GM19193 (cell line): ENCODE measurements at regions not wholly inside any gene's neighbourhood (a gene's known extent, or its start where the extent isn't known, plus 50 kb on each side); places are given as distances from the start of the nearest gene placed in this dataset.

Experiments
- POLR2A ChIP-seq: IDR thresholded peaks from 4 replicates; pipeline ENCODE4 v1.6.1; 2011; ENCODE audit not compliant: insufficient read depth, insufficient read length; ENCODE audit errors: extremely low read depth

DNA sequence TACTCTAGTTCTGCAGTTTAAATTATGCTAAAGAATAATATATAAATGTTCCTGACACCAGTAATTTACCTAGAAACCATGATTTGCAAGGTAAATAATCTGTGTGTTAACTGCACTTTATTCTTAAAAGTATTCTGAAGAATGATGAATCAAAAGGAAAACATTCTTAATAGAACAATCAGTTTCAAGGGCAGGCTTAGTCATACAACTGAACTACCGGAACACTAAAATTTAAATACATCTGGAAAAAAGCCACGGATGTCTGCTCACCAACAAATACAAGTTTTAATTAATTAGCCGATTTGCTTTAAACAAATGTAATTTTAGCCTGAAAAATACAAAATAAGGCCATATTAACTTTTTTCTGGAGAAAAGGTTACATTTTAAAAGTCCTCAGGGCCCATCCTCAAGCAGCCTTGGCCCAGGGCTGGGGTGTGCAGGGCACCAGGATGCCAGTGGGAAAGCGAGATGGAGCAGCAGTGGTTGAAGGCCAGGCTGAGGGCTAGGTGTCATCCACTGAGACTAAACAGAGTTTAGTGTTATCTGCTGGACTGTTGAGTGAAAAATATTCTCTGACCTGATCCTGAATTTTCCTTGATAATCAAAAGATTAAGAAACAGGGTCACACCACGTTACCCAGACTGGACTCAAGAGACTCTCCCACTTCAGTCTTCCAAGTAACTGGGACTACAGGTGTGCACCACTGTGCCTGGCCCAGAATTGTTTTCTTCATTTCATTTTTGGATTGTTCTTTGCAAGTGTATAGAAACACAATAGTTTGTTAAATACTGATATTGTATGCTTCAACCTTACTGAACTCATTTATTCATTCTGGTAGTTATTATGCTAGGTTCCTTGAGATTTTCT, 88.2 kb upstream of the DST start:
- no peak for TF ChIP-seq POLR2A

- no peak for TF ChIP-seq POLR2A
Observed at GRCh38 chr6:56729719-56730118, 87.0 kb upstream of the DST start.

DNA sequence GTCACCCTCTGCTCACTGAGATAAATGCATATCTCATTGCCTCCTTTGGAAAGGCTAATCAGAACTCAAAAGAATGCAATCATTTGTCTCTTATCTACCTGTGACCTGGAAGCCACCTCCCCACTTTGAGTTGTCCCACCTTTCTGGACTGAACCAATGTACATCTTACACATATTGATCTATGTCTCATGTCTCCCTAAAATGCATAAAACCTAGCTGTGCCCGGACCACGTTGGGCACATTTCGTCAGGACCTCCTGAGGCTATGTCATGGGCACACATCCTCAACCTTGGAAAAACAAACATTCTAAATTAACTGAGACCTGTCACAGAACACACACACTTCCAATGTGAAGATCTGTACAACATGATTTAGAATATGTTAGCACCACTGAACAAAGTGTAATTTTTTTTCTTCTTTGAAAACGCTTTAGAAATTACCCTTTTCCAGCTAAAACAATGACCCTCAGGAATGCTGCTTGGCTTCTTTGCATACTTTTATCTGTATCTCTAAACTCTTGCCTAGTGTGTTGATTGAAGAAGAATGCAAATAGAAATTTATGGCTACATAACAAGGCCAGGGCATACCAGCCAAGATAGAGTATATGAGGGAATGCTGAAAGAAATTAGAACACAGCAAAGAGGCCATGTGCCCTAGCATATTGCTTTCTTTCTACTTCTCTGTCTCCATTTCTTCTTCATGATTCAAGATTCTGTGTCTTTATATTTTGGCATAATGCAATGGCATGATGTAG, 84.6 kb upstream of the DST start:
- no peak for TF ChIP-seq POLR2A

DNA sequence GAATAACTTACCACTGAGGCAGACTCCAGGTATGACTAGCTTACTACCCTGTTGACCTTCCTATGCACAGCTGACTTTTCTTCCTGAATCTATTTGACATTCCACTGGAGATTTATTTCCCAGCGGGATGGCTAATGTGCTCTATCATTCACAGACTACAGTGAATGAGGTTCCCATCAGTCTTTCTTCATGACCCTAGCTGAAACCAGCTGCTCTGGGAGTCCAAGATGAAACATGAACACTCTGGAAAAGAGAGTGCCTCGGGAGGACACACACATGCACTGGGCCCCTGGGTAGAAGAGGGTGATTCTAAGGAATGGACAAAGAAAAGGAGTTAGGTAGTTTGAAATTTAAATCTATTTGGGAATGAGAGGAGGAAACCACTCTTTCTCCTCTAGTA, 82.6 kb upstream of the DST start:
- no peak for TF ChIP-seq POLR2A

DNA sequence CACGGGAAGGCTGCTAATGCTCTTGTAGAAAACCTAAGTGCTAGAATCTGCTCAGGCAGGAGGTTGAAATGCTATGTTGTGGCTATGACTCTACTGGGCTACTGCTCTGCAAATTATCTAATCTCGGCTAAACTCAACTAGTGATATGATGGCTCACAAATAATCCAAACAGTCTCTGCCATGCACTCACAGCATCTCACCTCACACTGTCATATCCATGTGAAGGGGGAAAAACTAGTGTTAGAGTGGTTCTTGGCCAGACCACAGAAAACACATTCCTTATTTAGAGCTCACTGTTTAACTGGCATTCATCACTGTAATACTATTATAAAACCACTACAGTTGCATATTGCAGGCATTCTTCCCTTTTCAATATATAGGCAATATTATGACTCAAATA, 81.8 kb upstream of the DST start:
- TF ChIP-seq POLR2A = no peak

- no peak for TF ChIP-seq POLR2A
Observed at GRCh38 chr6:56720882-56721281, 78.2 kb upstream of the DST start.

- TF ChIP-seq POLR2A = no peak
Observed at GRCh38 chr6:56718236-56718635, 75.5 kb upstream of the DST start.

GRCh38 chr6:56716229-56716628, 73.5 kb upstream of the DST start:
- TF ChIP-seq POLR2A = no peak

DNA sequence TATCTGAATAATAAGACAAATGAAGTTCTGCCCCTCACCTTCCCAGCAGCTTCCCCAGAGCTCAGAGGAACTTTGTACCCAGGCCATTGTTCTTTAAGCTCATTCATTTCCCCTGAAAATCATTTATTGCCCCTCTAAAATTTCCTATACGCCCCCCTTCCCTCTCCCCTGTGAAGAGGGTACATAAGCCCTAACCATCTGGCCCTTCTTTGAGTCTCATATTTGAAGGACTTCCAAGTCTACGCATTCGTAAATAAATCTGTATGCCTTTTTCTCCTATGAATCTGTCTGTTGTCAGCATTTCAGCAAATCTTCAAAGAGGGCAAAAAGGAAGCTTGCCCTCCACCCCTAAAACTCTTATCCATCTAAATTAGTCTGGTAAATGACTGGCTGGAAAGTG, 73.1 kb upstream of the DST start:
- TF ChIP-seq POLR2A = no peak

DNA sequence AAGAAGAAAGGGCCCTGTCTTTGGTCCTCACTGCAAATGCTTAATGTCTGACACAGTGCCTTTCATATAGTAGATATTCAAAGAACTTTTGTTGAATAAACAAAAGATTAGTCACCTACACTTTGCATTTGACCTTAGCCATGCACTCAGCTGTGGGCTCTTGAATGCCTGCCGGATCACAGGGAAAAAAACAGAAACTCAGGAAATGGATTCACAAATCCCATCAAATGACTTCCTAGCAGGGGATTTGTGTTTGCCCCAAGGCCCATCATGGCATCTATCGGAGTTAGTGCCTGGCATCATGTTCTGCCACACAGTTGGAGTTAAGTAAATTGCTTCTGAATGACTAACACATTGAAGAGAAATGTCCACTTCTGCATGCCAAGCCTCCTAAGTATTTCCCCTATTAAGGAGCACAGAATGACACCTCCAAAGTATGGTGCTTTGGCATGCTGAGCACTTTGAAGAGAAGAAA, 72.3 kb upstream of the DST start:
- TF ChIP-seq POLR2A = no peak

- TF ChIP-seq POLR2A = no peak
Observed at GRCh38 chr6:56714273-56714672, 71.6 kb upstream of the DST start.

- TF ChIP-seq POLR2A = no peak
Observed at GRCh38 chr6:56713254-56713672, 70.6 kb upstream of the DST start.

- TF ChIP-seq POLR2A = no peak
Observed at GRCh38 chr6:56710967-56711366, 68.3 kb upstream of the DST start.

DNA sequence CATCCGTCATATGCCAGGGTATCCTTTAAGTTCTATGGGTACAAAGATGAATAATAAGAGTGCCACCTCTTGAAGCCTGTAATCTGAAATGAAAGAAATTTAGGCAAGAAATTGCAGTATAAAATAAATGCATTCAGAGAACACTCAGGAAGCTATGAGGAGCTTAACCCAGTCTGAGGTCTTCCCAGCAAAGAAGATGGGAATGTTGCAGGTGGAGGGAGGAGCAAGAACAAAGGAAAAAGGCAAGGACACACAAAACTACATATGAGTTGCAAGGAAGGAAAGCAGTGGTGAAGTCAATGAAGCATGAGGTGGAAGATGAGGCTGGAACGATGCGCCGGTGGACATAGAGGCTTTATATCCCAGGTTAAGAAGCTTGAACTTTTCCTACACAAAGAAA, 67.0 kb upstream of the DST start:
- no peak for TF ChIP-seq POLR2A

GRCh38 chr6:56708810-56709597, 66.3 kb upstream of the DST start:
- TF ChIP-seq POLR2A = no peak

DNA sequence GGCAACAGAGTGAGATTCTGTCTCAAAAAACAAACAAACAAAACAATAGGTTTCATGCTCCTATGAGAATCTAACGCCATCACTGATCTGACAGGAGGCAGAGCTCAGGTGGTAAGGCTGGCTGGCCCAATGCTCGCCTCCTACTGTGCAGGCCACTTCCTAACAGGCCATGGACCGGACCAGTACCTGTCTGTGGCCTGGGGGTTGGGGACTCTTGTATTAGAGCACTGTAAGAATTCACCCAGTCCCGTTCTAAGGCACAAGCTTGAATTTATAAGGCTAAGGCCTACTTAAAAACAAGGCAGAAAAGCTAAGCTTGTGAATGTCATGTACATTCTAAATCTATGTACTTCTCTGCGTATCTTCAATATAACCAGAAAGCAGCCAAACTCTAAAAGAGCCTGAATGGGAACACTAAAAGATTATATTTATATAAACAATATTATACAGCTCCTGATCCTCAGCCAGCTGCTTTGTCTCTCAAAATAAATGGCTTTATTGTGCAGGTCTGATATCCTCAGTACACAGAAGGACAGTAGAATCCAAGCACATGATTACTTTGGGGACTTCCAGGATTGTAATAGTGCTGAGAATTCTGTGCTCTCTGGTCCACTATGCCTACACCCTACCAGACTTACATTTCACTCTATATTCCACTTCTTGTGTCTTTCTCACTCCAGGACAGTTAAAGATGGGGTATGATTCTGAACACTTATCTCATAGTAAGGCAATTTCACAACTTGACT, 64.5 kb upstream of the DST start:
- no peak for TF ChIP-seq POLR2A
